Keratinocyte (primary cell): ENCODE measurements at regions not wholly inside any gene's neighbourhood (a gene's known extent, or its start where the extent isn't known, plus 50 kb on each side); places are given as distances from the start of the nearest gene placed in this dataset.

ENCODE experiments used
- CTCF ChIP-seq, 3 experiments: IDR thresholded peaks in 1 of 3; conservative IDR thresholded peaks in 1 of 3; optimal IDR thresholded peaks in 1 of 3; 2 replicates in 2 of 3; 3 replicates in 1 of 3; pipeline versions ENCODE3 to v1.5.1; 2011; ENCODE audit warnings: low read length in 3 of 3, mild to moderate bottlenecking in 3 of 3, moderate library complexity in 2 of 3, control low read depth in 1 of 3, inconsistent platforms in 1 of 3; ENCODE audit not compliant: insufficient read depth in 2 of 3; ENCODE audit errors: extremely low read depth in 1 of 3
- EZH2 ChIP-seq: IDR thresholded peaks from one replicate; pipeline ENCODE4 v1.6.1; 2012; ENCODE audit warnings: inconsistent platforms, mild to moderate bottlenecking, low read length, moderate library complexity

DNA sequence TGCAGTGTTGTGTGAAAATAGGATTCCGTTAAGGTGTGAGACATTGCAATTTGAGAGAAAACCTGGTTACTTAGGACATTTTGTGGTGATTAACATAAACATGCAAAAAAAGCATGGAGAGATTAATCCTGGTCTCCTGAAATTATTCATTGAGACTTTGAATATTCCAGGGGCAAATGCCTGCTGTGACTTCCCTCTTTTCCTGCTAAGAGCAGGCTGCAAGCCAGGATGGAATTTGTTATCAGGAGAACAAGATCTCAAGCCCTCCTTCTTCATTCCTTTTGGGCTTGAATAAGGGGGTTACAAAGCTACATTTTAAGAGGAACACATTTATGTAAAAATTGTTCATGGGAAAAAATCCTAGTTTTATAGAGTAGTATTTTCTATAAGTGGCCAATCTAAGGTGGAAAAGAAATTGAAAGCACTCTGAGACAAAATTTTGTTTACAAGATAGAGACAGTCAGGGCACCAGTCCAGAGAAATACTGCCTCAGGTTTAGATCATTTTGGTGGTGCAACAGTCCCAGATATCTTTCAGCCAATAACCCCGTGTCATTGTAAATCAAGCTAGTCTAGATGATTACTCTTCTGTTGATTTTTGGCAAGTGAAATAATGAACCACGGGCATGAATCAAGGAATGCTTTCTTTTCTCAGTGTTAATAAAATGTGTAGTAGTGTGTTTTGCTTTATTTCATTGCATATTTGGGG, 1528.3 kb upstream of the AGA start:
- no peak for TF ChIP-seq CTCF (optimal IDR thresholded peaks at IDR 0.05 in 1 of 3, IDR thresholded peaks at IDR 0.05 in 1 of 3, conservative IDR thresholded peaks at IDR 0.05 in 1 of 3; ENCODE audit: extremely low read depth in 1 of 3, insufficient read depth in 2 of 3, low read length in 3 of 3)
- TF ChIP-seq EZH2, result no peak
